HEK293 (cell line): ENCODE measurements at regions not wholly inside any gene's neighbourhood (a gene's known extent, or its start where the extent isn't known, plus 50 kb on each side); places are given as distances from the start of the nearest gene placed in this dataset.

ENCODE experiments used
- CTCF ChIA-PET: fragments of 350-600 bp; formaldehyde crosslinking; extraction: SDS; loops from one replicate; lab custom pipeline; 2021; ENCODE audit warnings: antibody characterized with exemption; lab: Yijun Ruan, JAX
- POLR2A ChIA-PET: fragments of 300-600 bp; formaldehyde crosslinking; extraction: SDS; loops from one replicate; lab custom pipeline; 2020; ENCODE audit warnings: antibody characterized with exemption, inconsistent platforms; lab: Yijun Ruan, JAX
- H3K27ac ChIP-seq: fragments of 200-500 bp; sonication (Bioruptor generic); 2 replicates; pipeline ENCODE4 v1.5.1; 2014; ENCODE audit warnings: low read depth, low read length, control low read depth, inconsistent platforms; ENCODE audit errors: extremely low read depth
- H3K36me3 ChIP-seq, 2 experiments: fragments of 200-500 bp in 1 of 2; sonication (Bioruptor generic) in 1 of 2; 1 replicate in 1 of 2; 2 replicates in 1 of 2; pipeline ENCODE4 v1.5.1; 2014 to 2017; ENCODE audit warnings: inconsistent platforms in 2 of 2, low read length in 2 of 2; ENCODE audit not compliant: control insufficient read depth in 2 of 2, insufficient read depth in 1 of 2
- H3K4me1 ChIP-seq: fragments of 200-500 bp; sonication (Bioruptor generic); 2 replicates; pipeline ENCODE4 v1.5.1; 2014; ENCODE audit warnings: mild to moderate bottlenecking, low read length, inconsistent platforms; ENCODE audit not compliant: control insufficient read depth, insufficient read depth
- H3K4me3 ChIP-seq: 2 replicates; pipeline ENCODE4 v1.5.1; 2011; ENCODE audit warnings: low read depth, mild to moderate bottlenecking, control low read depth, low read length, moderate library complexity
- H3K9me3 ChIP-seq: fragments of 200-500 bp; sonication (Bioruptor generic); 2 replicates; pipeline ENCODE4 v1.5.1; 2014; ENCODE audit warnings: low read depth, low read length, inconsistent platforms; ENCODE audit not compliant: control insufficient read depth, insufficient read depth
- ATF2 ChIP-seq: fragments of 450-650 bp; formaldehyde crosslinking; IDR thresholded peaks from 2 replicates; pipeline ENCODE4 v1.5.1; 2016; ENCODE audit warnings: missing biosample characterization, missing genetic modification characterization, low read depth
- HIC1 ChIP-seq: fragments of 450-650 bp; formaldehyde crosslinking; IDR thresholded peaks from 2 replicates; pipeline ENCODE4 v1.5.1; 2016; ENCODE audit warnings: missing biosample characterization, missing genetic modification characterization
- KLF17 ChIP-seq: fragments of 450-650 bp; formaldehyde crosslinking; IDR thresholded peaks from 2 replicates; pipeline ENCODE4 v1.5.1; 2016; ENCODE audit warnings: missing biosample characterization, missing genetic modification characterization
- PRDM6 ChIP-seq: fragments of 450-650 bp; formaldehyde crosslinking; IDR thresholded peaks from 2 replicates; pipeline ENCODE4 v1.5.1; 2017; ENCODE audit warnings: missing biosample characterization, missing genetic modification characterization
- TRIM28 ChIP-seq: IDR thresholded peaks from 2 replicates; pipeline ENCODE4 v1.6.1; 2011; ENCODE audit warnings: low read length, control low read depth, borderline replicate concordance
- ZNF132 ChIP-seq: fragments of 450-650 bp; formaldehyde crosslinking; IDR thresholded peaks from 2 replicates; pipeline ENCODE4 v1.5.1; 2017; ENCODE audit warnings: missing biosample characterization, missing genetic modification characterization, borderline replicate concordance
- ZNF133 ChIP-seq: fragments of 450-650 bp; formaldehyde crosslinking; IDR thresholded peaks from 2 replicates; pipeline ENCODE4 v1.5.1; 2016; ENCODE audit warnings: missing biosample characterization, missing genetic modification characterization
- ZNF140 ChIP-seq: fragments of 450-650 bp; formaldehyde crosslinking; IDR thresholded peaks from 2 replicates; pipeline ENCODE4 v1.5.1; 2016; ENCODE audit warnings: missing biosample characterization, missing genetic modification characterization
- ZNF148 ChIP-seq: fragments of 450-650 bp; formaldehyde crosslinking; IDR thresholded peaks from 2 replicates; pipeline ENCODE4 v1.5.0; 2017; ENCODE audit warnings: missing biosample characterization, missing genetic modification characterization, borderline replicate concordance
- ZNF157 ChIP-seq: fragments of 450-650 bp; formaldehyde crosslinking; IDR thresholded peaks from 2 replicates; pipeline ENCODE4 v1.5.1; 2016; ENCODE audit warnings: missing biosample characterization, missing genetic modification characterization
- ZNF248 ChIP-seq: fragments of 450-650 bp; formaldehyde crosslinking; IDR thresholded peaks from 2 replicates; pipeline ENCODE4 v1.5.1; 2017; ENCODE audit warnings: missing biosample characterization, missing genetic modification characterization
- ZNF335 ChIP-seq: fragments of 450-650 bp; formaldehyde crosslinking; conservative IDR thresholded peaks from 2 replicates; pipeline ENCODE4 v1.5.1; 2016; ENCODE audit warnings: missing biosample characterization, missing genetic modification characterization
- ZNF394 ChIP-seq: fragments of 450-650 bp; formaldehyde crosslinking; IDR thresholded peaks from 2 replicates; pipeline ENCODE4 v1.5.1; 2016; ENCODE audit warnings: missing biosample characterization, missing genetic modification characterization, mild to moderate bottlenecking, moderate library complexity, borderline replicate concordance
- ZNF623 ChIP-seq: fragments of 450-650 bp; formaldehyde crosslinking; IDR thresholded peaks from 2 replicates; pipeline ENCODE4 v1.5.1; 2016; ENCODE audit warnings: missing biosample characterization, missing genetic modification characterization
- ZNF624 ChIP-seq: fragments of 450-650 bp; formaldehyde crosslinking; IDR thresholded peaks from 2 replicates; pipeline ENCODE4 v1.5.1; 2017; ENCODE audit warnings: missing biosample characterization, missing genetic modification characterization
- ZNF639 ChIP-seq: fragments of 450-650 bp; formaldehyde crosslinking; IDR thresholded peaks from 2 replicates; pipeline ENCODE4 v1.5.1; 2016; ENCODE audit warnings: missing biosample characterization, missing genetic modification characterization
- ZNF692 ChIP-seq: fragments of 450-650 bp; formaldehyde crosslinking; IDR thresholded peaks from 2 replicates; pipeline ENCODE4 v1.5.1; 2016; ENCODE audit warnings: missing biosample characterization, missing genetic modification characterization
- ZNF701 ChIP-seq: fragments of 450-650 bp; formaldehyde crosslinking; IDR thresholded peaks from 2 replicates; pipeline ENCODE4 v1.5.1; 2016; ENCODE audit warnings: missing biosample characterization, missing genetic modification characterization

- TF ChIP-seq ZNF133 (tag by site-specific recombination) = no peak
- no peak for TF ChIP-seq ZNF623 (tag by site-specific recombination)
- no peak for TF ChIP-seq ZNF335 (tag by site-specific recombination)
These were observed 63.1 kb downstream of the PRSS23 start (continued) for GRCh38 chr11:86863476-86863875.

GRCh38 chr11:86865436-86865835 is 65.1 kb downstream of the PRSS23 start:
- CTCF ChIA-PET = interaction anchor here (1.1 kb wide), 1 partner anchor 53 kb away, joined by 5 read pairs; no protein-coding TSS in a partner anchor
- Histone ChIP-seq H3K9me3 (no peaks in the 10 kb centered on the region), H3K27ac (no peak overlapping the region), H3K36me3 (no peaks in the 10 kb centered on the region), H3K4me1 (no peaks in the 10 kb centered on the region), H3K4me3 (no peak overlapping the region)
- TF ChIP-seq HIC1 (tag by site-specific recombination) (no peak), ZNF394 (tag by site-specific recombination) (no peak), ZNF692 (tag by site-specific recombination) (no peak), ZNF639 (tag by site-specific recombination) (no peak), ZNF701 (no peak), ZNF157 (no peak), ZNF624 (tag by site-specific recombination) (no peak), ZNF132 (no peak), ATF2 (no peak), ZNF148 (tag by site-specific recombination) (no peak), ZNF248 (tag by site-specific recombination) (no peak)
- POLR2A ChIA-PET = no interaction called here

GRCh38 chr11:86869531-86869930 is 69.2 kb downstream of the PRSS23 start:
- H3K9me3 ChIP-seq = no peaks in the 10 kb centered on the region
- POLR2A ChIA-PET = no interaction called here
- CTCF ChIA-PET = interaction anchor here (0.6 to 3.8 kb wide), 25 partner anchors 13 to 882 kb away, joined by 3 to 144 read pairs (median 6); no protein-coding TSS in a partner anchor
- no peaks in the 10 kb centered on the region for H3K36me3 ChIP-seq
- no peak overlapping the region for H3K27ac ChIP-seq
- no peak overlapping the region for H3K4me3 ChIP-seq
- no peaks in the 10 kb centered on the region for H3K4me1 ChIP-seq
- TF ChIP-seq PRDM6 (no peak), KLF17 (no peak), ZNF140 (tag by site-specific recombination) (no peak), ZNF148 (tag by site-specific recombination) (no peak), ZNF248 (tag by site-specific recombination) (no peak), TRIM28 (no peak)
